ENCODE measurements at regions not wholly inside any gene's neighbourhood (a gene's known extent, or its start where the extent isn't known, plus 50 kb on each side); places are given as distances from the start of the nearest gene placed in this dataset.
A peak's percentile ranks its signal among the peaks of the same experiment; 100 is the strongest.

DNA sequence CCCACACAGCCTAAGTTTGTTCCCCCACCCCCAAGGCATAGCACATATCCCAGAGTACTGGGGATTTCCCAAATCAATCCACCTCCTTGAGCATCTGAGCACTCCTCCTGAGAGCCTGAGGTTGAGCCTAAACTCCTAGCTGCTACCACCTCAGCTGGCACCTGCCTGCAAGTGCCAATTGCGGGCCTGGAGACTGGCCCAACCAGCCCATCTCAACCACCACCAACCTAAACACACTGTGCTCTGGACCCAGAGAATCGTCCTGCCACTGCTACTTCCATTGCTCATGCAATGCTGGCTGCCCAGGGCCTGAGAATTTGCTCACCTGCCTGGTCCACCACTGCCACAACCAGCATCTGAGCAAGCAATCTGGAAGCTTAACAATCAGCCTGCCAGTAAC lies 177.1 kb downstream of the FGF13 start:
- Histone ChIP-seq H3K4me1 (ENCODE audit: insufficient read depth, low read length) (no peaks in the 10 kb centered on the region), H3K36me3 (ENCODE audit: insufficient read depth, low read length) (no peaks in the 10 kb centered on the region), H3K27me3 (ENCODE audit: insufficient read depth, low read length) (no peaks in the 10 kb centered on the region), H3K4me3 (ENCODE audit: low read length) (no peak overlapping the region), H3K9ac (ENCODE audit: low read depth, low read length) (no peak overlapping the region), H3K9me3 (ENCODE audit: insufficient read depth, low read depth, low read length) (no peaks in the 10 kb centered on the region), H3K27ac (ENCODE audit: low read depth, low read length) (no peak overlapping the region)
- WGBS = 96% methylated on average over 2 of the region's 2 CpGs

GRCh38 chrX:138519296-138519695 lies 192.2 kb downstream of the FGF13 start:
- no peaks in the 10 kb centered on the region for H3K36me3 ChIP-seq (ENCODE audit: insufficient read depth, low read length)
- H3K27ac ChIP-seq (ENCODE audit: low read depth, low read length) = no peak overlapping the region
- H3K9ac ChIP-seq (ENCODE audit: low read depth, low read length) = no peak overlapping the region
- no peaks in the 10 kb centered on the region for H3K4me1 ChIP-seq (ENCODE audit: insufficient read depth, low read length)
- no peaks in the 10 kb centered on the region for H3K9me3 ChIP-seq (ENCODE audit: insufficient read depth, low read depth, low read length)
- H3K4me3 ChIP-seq (ENCODE audit: low read length) = no peak overlapping the region
- H3K27me3 ChIP-seq (ENCODE audit: insufficient read depth, low read length) = no peaks in the 10 kb centered on the region
- WGBS = 50% methylated on average over 1 of the region's 2 CpGs

DNA sequence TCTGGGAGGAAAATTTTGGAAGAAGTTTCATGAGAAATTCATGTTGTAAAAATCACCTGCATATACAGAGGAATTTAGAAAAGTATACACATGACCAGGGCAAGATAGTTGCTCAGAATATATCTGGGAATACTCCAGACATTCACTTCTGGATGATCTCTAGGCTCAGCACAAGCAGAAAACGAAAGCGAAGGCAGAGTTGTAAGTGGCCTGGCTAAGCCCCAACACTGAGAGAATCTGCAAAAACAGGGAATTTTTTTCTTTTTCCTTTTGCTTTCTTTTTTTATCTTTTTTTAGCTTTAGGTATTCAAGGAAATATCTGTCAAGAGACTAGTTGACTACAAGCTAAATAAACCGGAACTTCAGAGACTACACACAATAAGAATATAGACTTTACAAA lies 207.2 kb downstream of the FGF13 start:
- Histone ChIP-seq H3K9me3 (ENCODE audit: insufficient read depth, low read depth, low read length) (no peaks in the 10 kb centered on the region), H3K4me3 (ENCODE audit: low read length) (no peak overlapping the region), H3K27ac (ENCODE audit: low read depth, low read length) (no peak overlapping the region), H3K9ac (ENCODE audit: low read depth, low read length) (no peak overlapping the region), H3K36me3 (ENCODE audit: insufficient read depth, low read length) (no peaks in the 10 kb centered on the region), H3K27me3 (ENCODE audit: insufficient read depth, low read length) (no peaks in the 10 kb centered on the region), H3K4me1 (ENCODE audit: insufficient read depth, low read length) (no peaks in the 10 kb centered on the region)
- 100% methylated on average over 2 of the region's 3 CpGs for WGBS

DNA sequence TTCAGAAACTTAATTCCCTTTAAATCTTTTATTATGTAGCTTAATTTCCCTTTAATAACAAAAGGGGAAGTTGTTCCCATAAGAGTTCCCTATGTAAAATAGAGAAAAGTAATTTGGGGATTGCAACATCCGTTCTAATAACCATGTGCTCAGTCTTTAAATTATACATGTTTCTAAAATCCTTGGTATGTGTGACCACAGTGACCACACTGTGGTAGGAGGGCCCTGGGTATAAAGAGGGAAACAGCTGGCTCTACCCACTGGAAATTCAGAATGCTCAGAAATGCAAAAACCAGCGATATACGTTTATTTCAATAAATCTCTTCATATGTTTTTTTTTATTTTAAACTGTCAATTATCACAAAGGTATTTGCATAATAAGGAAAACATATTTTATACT lies 219.1 kb downstream of the FGF13 start:
- H3K27ac ChIP-seq (ENCODE audit: low read depth, low read length) = no peak overlapping the region
- no CpG with 5 or more reads among the region's 3 CpGs for WGBS

DNA sequence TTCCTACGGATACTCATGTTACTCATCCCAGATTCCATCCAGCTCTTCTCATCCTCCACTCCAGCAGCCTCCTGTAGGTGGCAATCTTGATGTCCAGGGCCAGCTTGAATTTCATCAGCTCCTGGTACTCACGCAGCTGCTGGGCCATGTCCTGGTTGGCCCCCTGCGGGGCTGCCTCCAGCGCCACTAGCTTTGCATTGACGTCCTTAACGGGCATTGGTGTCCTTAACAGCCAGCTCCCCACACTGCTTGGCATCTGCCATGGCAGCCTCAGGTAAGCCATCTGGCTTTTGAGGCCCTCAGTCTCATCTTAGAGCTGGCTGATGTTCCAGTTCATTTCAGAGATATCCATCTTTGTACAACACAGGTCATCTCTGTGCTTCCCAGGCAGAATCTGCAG lies 223.7 kb downstream of the FGF13 start:
- WGBS = 96% methylated on average over 6 of the region's 6 CpGs
- no peaks in the 10 kb centered on the region for H3K27me3 ChIP-seq (ENCODE audit: insufficient read depth, low read length)
- H3K36me3 ChIP-seq (ENCODE audit: insufficient read depth, low read length) = no peaks in the 10 kb centered on the region
- no peak overlapping the region for H3K27ac ChIP-seq (ENCODE audit: low read depth, low read length)
- no peak overlapping the region for H3K4me3 ChIP-seq (ENCODE audit: low read length)
- H3K9ac ChIP-seq (ENCODE audit: low read depth, low read length) = no peak overlapping the region
- H3K4me1 ChIP-seq (ENCODE audit: insufficient read depth, low read length) = peaks cover 13% of the 10 kb centered on the region
- no peaks in the 10 kb centered on the region for H3K9me3 ChIP-seq (ENCODE audit: insufficient read depth, low read depth, low read length)

More for the DNA sequence above, 219.1 kb downstream of the FGF13 start:
- Histone ChIP-seq H3K9ac (ENCODE audit: low read depth, low read length) (no peak overlapping the region), H3K36me3 (ENCODE audit: insufficient read depth, low read length) (no peaks in the 10 kb centered on the region), H3K4me1 (ENCODE audit: insufficient read depth, low read length) (no peaks in the 10 kb centered on the region), H3K4me3 (ENCODE audit: low read length) (no peak overlapping the region), H3K27me3 (ENCODE audit: insufficient read depth, low read length) (no peaks in the 10 kb centered on the region), H3K9me3 (ENCODE audit: insufficient read depth, low read depth, low read length) (no peaks in the 10 kb centered on the region)

DNA sequence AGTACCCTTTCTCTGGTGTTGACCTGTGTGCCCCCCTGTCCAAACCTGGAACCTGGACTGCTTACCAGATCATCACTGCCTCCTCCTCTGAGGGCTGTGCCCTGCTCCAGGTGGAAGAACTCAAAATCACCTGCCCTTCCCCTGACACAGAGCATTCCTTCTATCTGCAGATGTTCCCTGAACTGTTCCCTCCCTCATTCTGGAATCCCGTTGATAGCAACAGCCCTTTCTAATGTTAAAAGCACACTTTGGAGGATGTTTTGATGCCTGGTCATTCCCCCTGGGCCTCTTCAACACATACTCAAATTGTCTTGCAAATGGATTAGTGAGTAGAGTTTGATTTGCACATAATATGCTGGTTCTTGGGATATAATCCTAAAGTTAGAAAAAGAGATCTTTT lies 225.8 kb downstream of the FGF13 start:
- H3K4me3 ChIP-seq (ENCODE audit: low read length) = no peak overlapping the region
- peaks cover 13% of the 10 kb centered on the region for H3K4me1 ChIP-seq (ENCODE audit: insufficient read depth, low read length)
- H3K27ac ChIP-seq (ENCODE audit: low read depth, low read length) = peak overlapping the region; percentile 72; the same call in 1 of the 2 replicates
- H3K9me3 ChIP-seq (ENCODE audit: insufficient read depth, low read depth, low read length) = no peaks in the 10 kb centered on the region
- H3K36me3 ChIP-seq (ENCODE audit: insufficient read depth, low read length) = no peaks in the 10 kb centered on the region
- H3K9ac ChIP-seq (ENCODE audit: low read depth, low read length) = no peak overlapping the region
- H3K27me3 ChIP-seq (ENCODE audit: insufficient read depth, low read length) = no peaks in the 10 kb centered on the region
- 0% methylated on average over 1 of the region's 1 CpG for WGBS

DNA sequence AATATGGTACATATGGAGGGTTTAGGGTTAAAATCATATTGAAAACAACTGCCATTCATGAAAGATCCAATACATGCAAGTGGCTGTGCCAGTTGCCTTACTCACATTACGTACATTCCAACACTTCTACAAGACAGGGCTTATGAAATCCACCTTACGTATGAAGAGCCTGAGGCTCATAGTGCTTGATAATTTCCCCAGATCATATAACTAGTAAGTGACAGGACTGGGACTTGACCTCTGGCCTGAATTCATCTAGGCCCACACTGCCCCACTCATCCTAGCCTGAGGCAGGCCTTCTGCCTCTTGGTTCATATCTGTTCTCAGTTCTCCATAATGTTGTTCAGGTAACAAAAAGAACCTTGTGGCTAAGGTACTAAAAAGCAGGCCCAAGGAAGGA lies 226.3 kb downstream of the FGF13 start:
- H3K9ac ChIP-seq (ENCODE audit: low read depth, low read length) = no peak overlapping the region
- no peaks in the 10 kb centered on the region for H3K9me3 ChIP-seq (ENCODE audit: insufficient read depth, low read depth, low read length)
- WGBS = 94% methylated on average over 2 of the region's 2 CpGs
- no peak overlapping the region for H3K4me3 ChIP-seq (ENCODE audit: low read length)
- no peaks in the 10 kb centered on the region for H3K36me3 ChIP-seq (ENCODE audit: insufficient read depth, low read length)
- peaks cover 13% of the 10 kb centered on the region for H3K4me1 ChIP-seq (ENCODE audit: insufficient read depth, low read length)
- no peaks in the 10 kb centered on the region for H3K27me3 ChIP-seq (ENCODE audit: insufficient read depth, low read length)
- peak overlapping the region; percentile 72; the same call in 1 of the 2 replicates for H3K27ac ChIP-seq (ENCODE audit: low read depth, low read length)

DNA sequence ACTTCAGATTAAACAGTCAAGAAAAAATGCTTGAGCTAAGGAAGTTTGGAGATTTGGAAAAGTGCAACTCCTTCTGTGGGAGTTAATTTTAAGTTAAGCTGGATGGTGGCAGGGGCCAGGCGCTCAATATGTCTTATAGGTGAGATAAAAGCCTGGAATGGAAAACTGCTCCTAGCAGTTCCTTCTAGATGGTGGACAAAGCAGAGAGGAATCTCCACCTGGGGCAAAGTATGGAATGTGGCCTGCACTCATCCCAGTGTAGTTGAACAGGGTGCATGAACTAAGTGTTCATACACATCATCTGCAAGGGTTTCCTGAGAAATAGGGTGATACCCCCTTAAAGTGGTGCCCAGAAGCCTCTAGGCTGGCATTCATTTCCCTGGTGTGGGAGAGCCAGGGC lies 227.1 kb downstream of the FGF13 start:
- Histone ChIP-seq H3K4me3 (ENCODE audit: low read length) (no peak overlapping the region), H3K9ac (ENCODE audit: low read depth, low read length) (no peak overlapping the region), H3K4me1 (ENCODE audit: insufficient read depth, low read length) (peaks cover 13% of the 10 kb centered on the region), H3K27ac (ENCODE audit: low read depth, low read length) (no peak overlapping the region), H3K9me3 (ENCODE audit: insufficient read depth, low read depth, low read length) (no peaks in the 10 kb centered on the region), H3K36me3 (ENCODE audit: insufficient read depth, low read length) (no peaks in the 10 kb centered on the region), H3K27me3 (ENCODE audit: insufficient read depth, low read length) (no peaks in the 10 kb centered on the region)
- 100% methylated on average over 1 of the region's 1 CpG for WGBS

DNA sequence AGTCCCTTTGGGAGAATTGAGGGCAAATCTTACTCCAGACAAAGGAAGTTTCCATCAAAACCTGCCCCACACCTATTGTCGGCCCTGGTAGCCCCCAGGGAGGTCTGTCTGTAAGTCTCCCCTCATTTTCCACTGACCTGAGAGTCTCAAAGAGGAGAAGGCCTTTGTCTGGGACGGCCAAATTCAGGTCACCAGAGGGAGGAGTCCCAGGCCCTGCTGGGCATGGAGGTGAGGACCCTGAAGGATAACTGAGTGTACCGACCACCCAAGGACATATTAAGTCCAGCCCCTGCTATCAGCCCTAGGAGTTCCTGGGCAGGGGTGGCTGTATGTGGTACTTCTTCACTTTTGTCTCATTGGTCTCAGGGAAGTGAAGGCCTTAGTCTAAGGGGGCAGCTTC lies 229.9 kb downstream of the FGF13 start:
- no peak overlapping the region for H3K9ac ChIP-seq (ENCODE audit: low read depth, low read length)
- H3K27ac ChIP-seq (ENCODE audit: low read depth, low read length) = no peak overlapping the region
- H3K27me3 ChIP-seq (ENCODE audit: insufficient read depth, low read length) = no peaks in the 10 kb centered on the region
- no peak overlapping the region for H3K4me3 ChIP-seq (ENCODE audit: low read length)
- peaks cover 13% of the 10 kb centered on the region for H3K4me1 ChIP-seq (ENCODE audit: insufficient read depth, low read length)
- no peaks in the 10 kb centered on the region for H3K36me3 ChIP-seq (ENCODE audit: insufficient read depth, low read length)
- WGBS = 97% methylated on average over 3 of the region's 3 CpGs
- no peaks in the 10 kb centered on the region for H3K9me3 ChIP-seq (ENCODE audit: insufficient read depth, low read depth, low read length)

DNA sequence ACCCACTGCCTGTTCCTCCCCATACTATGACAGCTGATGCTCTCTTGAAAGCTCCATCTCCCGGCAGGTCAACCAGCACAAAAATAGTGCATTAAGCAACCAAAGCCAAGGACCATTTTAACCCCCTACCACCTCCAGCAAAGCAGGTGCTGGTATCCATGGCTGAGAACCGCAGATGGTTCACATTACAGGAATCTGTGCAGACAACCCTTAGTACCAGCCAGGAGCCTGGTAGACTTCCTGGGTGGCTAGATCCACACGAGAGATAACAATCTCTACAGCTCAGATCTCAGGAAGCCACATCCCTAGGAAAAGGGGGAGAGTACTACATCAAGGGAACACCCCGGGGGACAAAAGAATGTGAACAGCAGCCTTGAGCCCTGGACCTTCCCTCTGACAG lies 248.0 kb downstream of the FGF13 start:
- H3K27ac ChIP-seq (ENCODE audit: low read depth, low read length) = no peak overlapping the region
- H3K27me3 ChIP-seq (ENCODE audit: insufficient read depth, low read length) = no peaks in the 10 kb centered on the region
- no peak overlapping the region for H3K9ac ChIP-seq (ENCODE audit: low read depth, low read length)
- 96% methylated on average over 3 of the region's 4 CpGs for WGBS
- no peaks in the 10 kb centered on the region for H3K4me1 ChIP-seq (ENCODE audit: insufficient read depth, low read length)
- H3K9me3 ChIP-seq (ENCODE audit: insufficient read depth, low read depth, low read length) = no peaks in the 10 kb centered on the region
- H3K4me3 ChIP-seq (ENCODE audit: low read length) = no peak overlapping the region
- H3K36me3 ChIP-seq (ENCODE audit: insufficient read depth, low read length) = no peaks in the 10 kb centered on the region

Measured in HUES64 (cell line).